Stimulated activated CD4-positive, alpha-beta T cell treated with anti-CD3 and anti-CD28 coated beads, TNF-alpha, amount 100 ng/mL, for 4 hours (primary cell): ENCODE measurements at regions not wholly inside any gene's neighbourhood (a gene's known extent, or its start where the extent isn't known, plus 50 kb on each side); places are given as distances from the start of the nearest gene placed in this dataset.
"Not testable (repeated sequence)": the region's sequence is repeated elsewhere in the genome, so short reads cannot be mapped to it uniquely, and the experiment has no call there.

ENCODE experiments used
- DNase-seq, 3 experiments: peaks; one replicate each; pipeline ENCODE4 v3.0.0-alpha.2; 2020; ENCODE audit warnings: low read depth in 3 of 3

DNA sequence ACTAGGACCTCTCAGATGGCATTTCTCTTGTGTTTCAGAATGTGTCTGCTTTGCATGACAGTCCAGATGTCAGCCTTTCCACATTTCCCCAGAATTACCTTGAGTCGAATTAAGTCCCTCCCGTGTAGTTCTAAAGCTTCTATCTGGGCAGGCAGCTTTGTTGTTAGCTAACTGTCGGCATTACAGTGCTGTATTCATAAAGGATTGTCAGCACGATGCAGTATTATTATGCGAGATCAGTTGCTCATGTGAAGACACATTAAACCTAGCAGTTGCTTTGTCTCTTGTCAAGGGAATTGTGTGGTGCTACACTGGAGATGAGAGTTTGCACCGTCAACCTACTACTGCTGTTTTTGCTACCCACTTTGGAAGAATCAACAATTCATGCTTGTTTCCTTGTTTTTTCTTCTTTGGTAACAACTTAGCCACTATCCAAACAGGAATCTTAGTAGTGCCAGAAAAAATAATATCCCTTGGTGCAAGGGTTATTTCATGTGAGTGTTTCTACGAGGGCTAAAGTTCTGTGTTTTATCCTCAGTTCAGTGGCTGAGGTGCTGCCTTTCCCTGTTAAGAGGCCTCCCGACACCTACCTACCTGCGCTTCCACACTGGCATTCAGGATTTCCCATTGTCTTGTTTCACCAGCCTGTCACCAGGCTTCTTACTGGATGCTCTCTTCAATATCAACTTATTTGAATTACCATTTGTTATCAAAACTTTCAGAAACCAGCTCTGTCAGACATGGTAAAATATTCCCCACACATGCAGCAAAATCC lies 297.9 kb upstream of the G2E3 start:
- no peak for DNase-seq

DNA sequence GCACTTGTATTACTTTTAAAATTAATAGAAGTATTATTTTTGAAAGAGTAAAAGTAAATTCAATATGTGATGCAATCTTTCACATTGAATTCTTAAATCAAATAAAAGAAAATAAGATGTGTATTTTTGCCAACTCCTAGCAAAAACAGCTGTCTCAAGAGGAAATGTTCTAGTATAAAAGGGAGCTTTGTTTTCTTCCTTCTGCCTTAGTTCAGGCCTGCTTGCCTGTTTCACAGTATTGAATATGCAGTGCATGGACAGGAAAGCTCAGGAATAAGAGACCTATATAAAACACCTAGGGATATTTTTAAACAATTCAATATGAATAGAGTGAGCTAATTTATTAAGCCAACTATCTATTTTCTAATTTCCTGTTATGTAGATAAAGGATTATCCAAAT lies 294.8 kb upstream of the G2E3 start:
- no peak for DNase-seq

DNA sequence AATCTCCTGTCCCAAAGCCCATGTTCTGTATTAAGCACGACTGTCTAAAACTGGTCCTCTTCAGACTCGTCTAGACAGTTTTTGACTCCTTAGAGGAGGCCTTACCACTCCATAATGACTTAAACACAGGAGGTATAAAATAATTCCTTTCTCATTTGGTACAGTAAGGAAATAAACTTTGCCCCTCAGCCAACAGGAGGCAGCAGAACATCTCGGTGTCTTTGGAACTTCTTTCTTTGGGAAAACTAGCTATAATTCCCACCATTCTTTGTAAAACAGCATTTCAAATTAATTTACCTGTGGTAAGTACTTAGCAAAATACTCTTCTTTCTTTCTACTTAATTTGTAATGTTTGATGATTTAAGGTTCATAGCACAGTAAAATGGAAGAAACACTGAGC lies 292.7 kb upstream of the G2E3 start:
- DNase-seq, result no peak

DNA sequence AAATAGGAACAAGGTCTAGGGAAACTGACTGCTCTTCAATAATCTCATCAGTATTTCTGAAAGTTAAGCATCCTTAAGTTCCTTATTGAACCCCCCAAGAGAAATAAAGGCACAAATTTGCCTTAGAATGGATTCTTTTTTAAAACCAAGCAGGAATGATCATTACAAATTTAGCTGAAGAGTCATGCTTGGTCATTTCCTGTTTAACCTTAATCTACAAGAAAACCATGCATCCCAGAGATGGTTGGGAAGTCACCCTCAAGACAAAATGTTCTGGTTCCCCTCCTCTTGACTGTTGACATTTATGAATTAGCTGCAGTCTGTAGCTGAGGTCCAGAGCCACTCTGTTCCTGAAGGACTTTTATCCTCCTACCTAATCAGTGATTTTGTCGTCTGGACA lies 291.8 kb upstream of the G2E3 start:
- no peak for DNase-seq

DNA sequence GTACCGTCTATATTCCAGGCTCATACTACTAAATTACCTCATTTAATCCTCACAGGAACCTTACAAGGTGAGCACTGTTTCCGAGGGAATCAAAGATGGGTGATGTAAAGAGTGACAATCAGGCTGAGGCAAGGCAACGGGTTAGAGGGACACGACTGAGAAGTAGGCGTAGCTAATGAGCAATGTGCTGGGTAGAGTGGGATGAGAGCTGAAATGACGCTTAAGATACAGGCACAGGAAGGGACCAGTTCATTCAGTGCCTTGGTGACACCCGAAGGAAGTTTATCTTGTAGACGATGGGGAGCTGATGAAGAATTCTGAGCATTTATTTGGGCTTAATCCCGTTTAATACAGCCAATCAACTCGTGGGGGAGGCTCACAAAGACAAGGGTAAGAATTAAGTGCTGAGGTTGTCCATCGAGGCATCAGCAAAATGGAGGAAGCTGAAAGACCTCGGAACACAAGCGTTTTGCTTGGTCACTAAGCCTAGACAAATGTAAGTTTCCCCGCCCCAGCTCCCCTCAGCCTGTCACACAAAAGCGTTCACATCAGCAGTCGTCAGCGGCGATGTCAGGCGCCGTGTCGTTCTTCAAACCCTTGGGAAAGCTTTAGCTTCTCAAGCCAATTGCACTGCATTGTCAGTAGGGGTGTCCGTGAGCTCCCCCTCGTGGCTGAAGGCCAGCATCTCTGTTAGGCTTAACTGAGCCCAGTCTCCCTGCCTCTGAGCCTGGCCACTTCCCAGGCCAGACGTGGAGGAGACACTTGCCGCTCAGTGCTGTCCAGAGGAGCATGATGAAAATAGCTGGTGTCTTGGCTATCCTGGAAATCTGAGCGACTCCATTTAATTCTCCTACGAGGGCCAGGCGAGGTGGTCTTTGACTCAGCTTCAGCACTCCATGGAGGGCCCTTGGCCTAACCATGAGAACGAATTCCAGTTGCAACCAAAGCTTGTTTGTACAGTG lies 288.5 kb upstream of the G2E3 start:
- DNase-seq, result peak; percentile 9 to 37 (median 20)

DNA sequence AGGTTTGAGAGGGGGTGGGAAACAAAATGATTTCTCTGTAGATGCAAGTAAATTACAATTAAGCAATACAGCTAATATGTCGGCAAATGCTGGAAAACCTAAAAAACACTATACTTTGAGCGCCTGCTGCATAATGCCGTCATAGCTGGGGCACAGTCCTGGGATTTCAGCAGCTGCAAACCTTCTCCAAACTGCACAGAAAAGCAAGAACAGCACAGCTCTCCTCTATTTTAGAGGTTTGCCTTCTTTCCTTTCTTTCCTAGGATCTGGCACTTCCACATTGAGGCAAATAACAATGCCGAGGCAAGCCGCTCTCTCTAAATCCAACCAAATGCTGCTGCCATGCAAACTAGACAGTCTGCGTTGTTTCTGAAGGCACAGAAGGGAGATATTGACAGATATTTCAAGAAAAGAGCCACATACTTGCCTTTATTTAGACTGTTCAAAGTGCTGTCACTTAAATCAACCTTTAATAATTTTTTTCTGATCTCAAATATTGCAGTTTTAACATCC lies 287.1 kb upstream of the G2E3 start:
- no peak for DNase-seq

DNA sequence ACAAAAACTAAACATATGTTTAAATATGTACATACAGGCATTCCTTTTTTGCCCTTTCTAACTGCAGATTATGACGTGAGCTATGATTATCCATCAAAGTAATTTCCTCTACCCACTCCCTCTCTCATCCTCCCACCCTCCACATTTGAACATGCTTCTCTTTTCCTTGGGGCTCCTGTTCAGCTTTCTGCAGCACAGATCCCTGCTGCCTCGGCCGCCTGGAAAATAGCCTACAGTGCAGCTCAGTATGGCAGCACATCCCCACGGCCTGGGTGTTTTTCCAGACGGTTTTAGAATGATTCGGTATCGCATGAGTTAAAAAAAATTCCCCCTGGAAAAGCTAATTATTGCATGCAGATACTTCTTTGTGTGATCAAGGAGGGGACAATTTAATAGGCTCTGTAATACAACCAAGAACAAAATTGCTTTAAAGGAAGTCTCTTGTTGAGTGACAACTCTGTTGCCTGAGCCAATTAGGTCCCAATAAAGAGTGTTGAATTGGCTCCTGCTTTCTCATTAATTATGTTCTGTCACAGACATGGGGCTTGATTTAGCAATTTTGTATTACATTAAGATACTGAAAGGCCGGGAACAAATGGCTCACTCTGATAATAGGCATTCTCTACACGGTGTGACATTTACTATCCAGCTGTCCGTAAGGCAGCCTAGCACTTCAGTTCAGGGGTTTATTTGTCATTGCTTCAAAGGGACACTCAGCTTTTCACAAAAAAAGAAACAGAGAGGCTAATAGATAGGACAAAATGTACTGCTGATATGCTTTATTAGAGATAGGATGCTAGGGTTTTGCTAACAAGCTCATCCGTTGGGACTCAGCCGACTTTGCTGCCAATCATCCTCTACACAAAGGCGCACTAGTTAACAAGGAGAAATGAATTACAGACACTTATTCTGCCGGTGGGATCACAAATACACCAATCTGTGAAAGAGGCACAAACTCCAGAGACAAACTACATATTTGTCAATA lies 285.8 kb upstream of the G2E3 start:
- no peak for DNase-seq

DNA sequence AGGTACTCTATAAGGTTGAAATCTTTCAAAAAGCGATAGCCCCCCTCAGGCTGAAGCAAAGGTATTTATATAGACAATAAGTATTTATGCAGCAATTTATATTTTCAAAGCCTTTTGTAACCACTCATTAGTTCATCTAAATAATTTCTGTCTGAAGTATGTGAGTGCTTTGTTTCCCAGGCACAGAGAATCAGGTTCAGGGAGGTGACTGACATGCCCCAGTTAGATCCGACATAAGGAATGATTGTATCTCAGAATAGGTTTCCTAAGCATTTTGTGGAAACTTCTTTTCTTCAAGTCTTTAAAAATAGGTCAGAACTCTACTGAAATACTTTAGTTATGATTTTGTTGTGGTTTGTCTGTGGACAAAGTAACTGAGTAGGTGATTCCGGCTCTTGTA lies 283.4 kb upstream of the G2E3 start:
- DNase-seq, result no peak

DNA sequence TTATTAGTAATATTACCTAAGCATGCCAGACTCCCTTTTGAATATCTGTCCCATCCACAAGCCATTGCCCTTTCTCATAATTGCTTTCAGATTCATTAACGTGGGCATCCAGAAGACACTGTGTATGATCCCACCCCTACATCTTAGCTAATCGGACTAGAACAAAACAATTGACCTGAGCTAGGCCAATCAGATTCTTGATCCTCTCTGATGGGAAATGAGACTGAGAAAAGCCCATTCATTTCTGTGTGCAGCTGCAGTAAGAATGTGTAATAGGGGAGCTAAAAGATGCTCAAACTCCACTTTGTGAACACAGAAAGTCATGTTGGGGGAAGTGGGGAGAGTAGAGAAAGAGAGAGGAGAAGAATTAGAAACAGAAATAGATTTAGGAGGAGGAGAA lies 281.7 kb upstream of the G2E3 start:
- DNase-seq, result no peak

DNA sequence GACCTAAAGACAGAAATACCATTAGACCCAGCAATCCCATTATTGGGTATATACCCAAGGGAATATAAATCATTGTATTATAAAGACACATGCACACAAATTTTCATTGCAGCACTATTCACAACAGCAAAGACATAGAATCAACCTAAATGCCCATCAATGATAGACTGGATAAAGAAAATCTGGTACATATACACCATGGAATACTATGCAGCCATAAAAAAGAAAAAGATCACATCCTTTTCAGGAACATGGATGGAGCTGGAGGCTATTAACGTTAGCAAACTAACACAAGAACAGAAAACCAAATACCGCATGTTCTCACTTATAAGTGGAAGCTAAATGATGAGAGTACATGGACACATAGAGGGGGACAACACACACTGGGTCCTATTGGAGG lies 280.1 kb upstream of the G2E3 start:
- not testable (repeated sequence) for DNase-seq

DNA sequence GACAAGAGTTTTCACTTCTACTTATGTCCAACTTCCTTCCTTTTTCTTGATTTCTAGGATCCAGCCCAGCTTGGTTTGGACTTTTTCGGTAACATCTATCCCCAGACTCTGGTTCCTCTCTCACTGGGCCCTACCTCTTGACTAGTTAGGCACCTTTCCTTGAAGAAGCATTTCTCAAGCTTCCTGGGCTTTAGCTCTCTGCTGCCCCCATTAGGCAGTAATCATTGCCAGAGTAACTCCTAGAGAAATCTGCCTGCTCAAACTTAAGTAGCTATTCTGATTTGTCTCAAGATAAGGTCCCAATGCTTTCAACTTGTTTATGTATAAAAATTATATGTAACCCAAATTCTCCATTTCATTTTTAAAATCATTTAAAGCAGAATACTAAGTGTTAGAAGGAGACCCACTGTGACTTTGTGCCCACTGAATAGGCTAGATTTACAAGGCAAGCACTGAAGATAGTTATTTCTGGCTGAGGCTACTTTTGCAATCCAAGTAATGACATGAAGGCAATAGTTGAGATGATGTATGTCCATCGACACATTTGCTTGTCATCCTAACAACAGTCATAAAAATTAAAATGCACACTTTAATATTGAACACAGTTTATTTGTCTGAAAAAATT lies 275.0 kb upstream of the G2E3 start:
- no peak for DNase-seq

DNA sequence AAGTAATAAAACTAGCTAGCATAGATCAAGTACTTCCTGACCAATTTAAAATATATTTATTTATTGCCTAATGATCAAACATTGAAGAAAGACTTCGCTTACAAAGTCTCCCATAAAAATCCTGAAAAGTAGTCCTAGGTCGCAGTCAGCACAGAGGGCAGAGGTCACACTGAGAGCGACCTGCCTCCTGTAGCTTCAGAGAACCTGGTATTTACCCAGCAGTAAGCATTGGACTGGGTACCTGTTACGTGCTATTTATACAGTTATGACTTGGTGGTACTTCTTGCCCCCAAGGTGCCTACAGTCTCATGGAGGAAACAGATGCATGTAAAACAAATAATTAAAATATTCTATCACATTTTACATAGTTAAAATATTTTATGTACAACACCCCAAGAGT lies 274.1 kb upstream of the G2E3 start:
- DNase-seq, result no peak

DNA sequence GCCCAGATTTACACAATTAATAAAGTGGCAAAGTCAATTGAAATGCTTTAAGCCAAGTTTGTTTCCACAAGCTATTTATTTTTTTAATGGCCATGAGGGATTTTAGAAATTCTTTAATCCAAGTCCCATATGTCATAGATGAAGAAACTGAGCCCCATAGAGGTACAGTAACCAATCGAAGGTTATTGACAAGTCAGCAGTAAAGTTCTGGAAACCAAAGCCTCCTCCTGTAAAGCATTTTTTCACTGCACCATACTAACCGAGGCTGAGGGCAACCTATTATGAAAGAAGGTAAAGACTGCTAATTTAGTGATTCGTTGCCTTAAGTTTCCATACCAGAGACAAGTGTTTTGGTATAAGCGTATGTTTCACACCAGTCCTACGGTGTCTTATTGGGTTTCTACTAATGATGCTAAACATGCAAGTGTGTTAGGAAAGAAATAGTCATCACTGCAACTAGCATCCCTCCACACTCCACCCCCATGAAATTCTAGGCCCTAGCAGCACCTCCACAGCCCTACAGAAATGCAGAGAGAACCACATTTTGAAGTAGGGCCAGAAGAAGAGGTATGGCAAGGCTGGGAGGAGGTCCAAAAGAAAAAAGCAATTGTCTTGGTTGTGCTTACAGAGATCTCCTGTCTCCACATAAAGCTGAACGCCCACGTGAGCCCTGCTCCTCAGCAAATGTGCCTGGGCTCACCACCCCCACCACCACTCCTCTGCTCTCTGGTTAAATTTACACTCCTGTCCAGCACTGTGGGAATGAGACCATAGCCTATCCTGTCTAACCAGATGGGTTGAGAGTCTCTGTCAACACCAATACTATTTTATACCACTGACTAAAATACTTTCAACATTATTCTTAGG lies 271.1 kb upstream of the G2E3 start:
- no peak for DNase-seq

DNA sequence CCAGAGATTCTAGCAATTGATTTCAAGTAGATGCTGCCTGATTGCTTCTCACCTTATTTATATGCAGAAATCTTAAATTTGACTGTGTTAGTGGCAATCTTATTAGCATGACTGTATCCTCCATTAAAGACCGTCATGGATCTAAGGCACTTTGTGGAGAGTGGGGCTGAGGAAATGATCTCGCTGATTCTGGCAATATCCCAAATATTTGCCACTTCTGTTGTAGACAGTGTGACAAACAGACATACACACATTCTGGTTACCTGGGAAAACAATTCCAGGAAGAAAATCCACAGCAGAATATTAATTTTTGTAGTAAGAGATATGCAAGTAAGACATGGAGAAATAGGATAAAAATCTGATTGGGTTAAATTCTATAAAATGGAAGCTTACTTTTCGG lies 269.0 kb upstream of the G2E3 start:
- no peak for DNase-seq

DNA sequence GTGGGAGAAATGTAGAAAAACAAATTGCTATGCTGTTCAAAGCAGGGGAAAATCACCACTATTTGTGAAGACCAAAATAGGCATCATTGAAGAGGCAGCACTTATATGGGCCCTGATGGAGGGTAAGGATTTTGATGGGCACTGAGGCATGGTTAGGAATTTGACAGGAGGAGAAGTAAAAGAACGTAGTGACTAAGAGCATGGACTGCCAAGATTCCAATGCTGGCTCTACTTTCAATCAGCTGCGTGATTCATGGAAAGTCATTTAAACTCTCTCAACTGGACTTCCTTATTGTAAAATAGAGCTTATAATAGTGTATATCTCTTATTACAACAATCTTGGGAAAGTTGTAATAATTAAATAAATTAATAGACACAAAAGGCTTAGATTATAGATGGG lies 267.7 kb upstream of the G2E3 start:
- no peak for DNase-seq

DNA sequence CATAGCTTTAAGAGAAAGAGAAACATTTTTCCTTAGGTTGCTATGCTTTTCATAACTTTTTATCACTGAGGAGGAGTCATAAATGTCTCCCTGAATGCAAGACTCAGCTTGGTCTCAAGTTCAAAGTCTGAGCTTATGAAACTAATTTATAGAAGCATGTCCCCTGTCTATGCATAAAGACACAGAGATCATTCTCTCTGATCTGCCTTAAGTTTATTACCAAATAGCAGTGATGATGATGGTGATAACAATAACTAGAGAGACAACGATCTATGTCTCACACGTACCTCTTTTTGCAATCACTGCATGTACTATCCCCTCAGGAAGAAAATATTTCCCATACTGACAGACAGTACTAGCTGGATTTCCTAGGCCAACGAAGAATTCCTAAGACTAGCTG lies 266.4 kb upstream of the G2E3 start:
- DNase-seq, result no peak

DNA sequence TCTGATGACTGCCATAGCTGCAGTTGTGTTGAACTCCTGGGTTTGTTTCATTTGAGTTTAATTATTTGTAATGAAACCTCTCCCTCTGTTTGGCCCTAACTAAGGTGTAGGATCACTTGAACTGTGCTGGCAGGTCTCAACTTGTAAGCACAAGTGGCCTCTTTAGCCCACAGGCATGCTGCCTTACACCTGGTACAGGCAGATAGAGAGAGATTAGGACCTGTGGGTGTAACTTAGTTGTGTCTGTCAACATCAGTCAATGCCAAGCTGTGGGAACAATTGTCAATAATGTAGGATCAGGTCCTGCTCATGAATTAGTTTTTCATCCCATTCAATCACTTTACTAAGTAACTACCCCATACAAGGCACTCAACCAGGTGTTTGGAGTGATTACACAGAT lies 263.0 kb upstream of the G2E3 start:
- DNase-seq, result no peak

DNA sequence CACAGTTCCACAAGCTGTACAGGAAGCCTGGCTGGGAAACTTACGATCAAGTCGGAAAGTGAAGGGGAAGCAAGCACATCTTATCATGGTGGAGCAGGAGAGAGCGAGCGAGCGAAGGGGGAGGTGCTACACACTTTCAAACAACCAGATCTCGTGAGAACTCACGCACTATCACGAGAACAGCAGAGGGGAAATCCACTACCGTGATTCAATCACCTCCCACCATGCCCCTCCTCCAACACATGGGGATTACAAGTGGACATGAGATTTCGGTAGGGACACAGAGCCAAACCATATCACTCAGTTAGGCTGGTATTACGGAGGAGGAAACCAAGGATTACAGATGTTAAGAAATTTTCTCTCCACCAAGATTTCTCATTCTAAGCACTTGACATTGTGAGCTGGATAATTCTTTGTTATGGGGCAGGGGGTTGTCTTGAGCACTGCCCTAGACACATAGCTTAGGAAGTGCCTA lies 262.0 kb upstream of the G2E3 start:
- no peak for DNase-seq

DNA sequence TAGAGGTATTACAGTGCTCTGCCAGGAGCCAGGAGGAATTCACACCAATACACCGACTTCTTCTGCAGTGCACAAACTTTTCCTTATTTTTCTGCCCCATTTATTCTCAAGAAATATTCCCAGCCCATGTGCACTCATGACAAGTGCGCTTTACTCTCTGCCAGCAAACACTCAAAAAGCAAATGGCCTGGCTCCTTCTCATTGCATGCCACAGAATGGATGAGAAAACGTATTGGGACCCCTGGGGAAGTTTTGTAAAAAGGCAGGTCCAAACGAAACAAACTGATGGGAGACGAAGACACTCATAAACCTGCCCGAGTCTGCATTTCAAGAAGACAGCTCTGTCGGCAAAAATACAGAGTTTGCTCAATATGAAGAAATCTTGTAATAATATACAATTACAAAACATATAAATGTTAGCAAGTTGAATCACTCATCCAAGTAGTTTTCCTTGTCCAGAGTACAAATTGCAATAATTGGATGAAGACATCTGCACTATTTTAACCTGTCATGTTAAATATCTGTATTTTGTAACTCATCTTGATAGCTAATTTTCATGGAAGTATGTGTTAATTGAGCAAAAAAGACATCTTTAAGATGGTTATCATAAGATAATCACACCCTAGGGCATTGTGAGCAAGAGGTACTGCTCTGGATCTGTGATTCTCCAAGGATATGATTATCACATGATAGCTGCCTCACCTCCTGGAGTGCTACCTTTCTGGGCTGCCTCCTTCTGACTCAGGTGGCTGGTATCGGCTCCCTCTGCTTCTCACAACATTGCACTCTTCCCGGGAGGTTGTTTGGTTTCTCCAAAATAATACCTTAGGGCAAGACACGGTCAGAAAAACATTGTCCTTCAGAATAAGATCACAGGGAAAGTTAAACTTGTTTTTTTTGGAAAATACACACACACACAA lies 260.8 kb upstream of the G2E3 start:
- no peak for DNase-seq
